Peyer's patch (tissue), 4 donors: ENCODE measurements at regions not wholly inside any gene's neighbourhood (a gene's known extent, or its start where the extent isn't known, plus 50 kb on each side); places are given as distances from the start of the nearest gene placed in this dataset.
"Not testable (repeated sequence)": the region's sequence is repeated elsewhere in the genome, so short reads cannot be mapped to it uniquely, and the experiment has no call there.

Source experiments
- DNase-seq, 3 donors: peaks; one replicate each; pipeline ENCODE4 v3.0.0-alpha.2; 2017 to 2019
- H3K27ac ChIP-seq, 4 donors: fragments of 200-600 bp; sonication (generic); one replicate each; pipeline ENCODE4 v1.5.1; 2016 to 2019
- H3K27me3 ChIP-seq, 2 donors: fragments of 200-600 bp; sonication (generic); one replicate each; pipeline ENCODE4 v1.5.1; 2019
- H3K36me3 ChIP-seq, 3 donors: fragments of 200-600 bp; sonication (generic); one replicate each; pipeline ENCODE4 v1.5.1; 2016 to 2019
- H3K4me1 ChIP-seq, 4 donors: fragments of 200-600 bp; sonication (generic); one replicate each; pipeline ENCODE4 v1.5.1; 2016 to 2019
- H3K4me3 ChIP-seq, 4 donors: fragments of 200-600 bp; sonication (generic); 1 replicate in 3 of 4; 2 replicates in 1 of 4; pipeline ENCODE4 v1.5.1; 2016 to 2019; ENCODE audit warnings: mild to moderate bottlenecking in 1 of 4
- H3K9me3 ChIP-seq, 4 donors: fragments of 200-600 bp; sonication (generic); one replicate each; pipeline ENCODE4 v1.5.1; 2016 to 2019; ENCODE audit warnings: mild to moderate bottlenecking in 1 of 4
- CTCF ChIP-seq, 6 experiments: fragments of 450-650 bp in 4 of 6; fragments of 200-600 bp in 2 of 6; sonication (generic) in 1 of 6; IDR thresholded peaks; one replicate each; pipeline ENCODE4 v1.5.1; 2017 to 2019; ENCODE audit warnings: antibody characterized with exemption in 6 of 6, mild to moderate bottlenecking in 3 of 6, moderate library complexity in 1 of 6
- POLR2A ChIP-seq, 2 donors: fragments of 450-650 bp; IDR thresholded peaks; one replicate each; pipeline ENCODE4 v1.5.1; 2017; ENCODE audit warnings: antibody characterized with exemption in 2 of 2, mild to moderate bottlenecking in 2 of 2, moderate library complexity in 2 of 2

GRCh38 chr9:7443541-7443940, 356.0 kb downstream of the DMAC1 start:
- no peaks in the 10 kb centered on the region for H3K27me3 ChIP-seq

GRCh38 chr9:7439355-7439995, 360.1 kb downstream of the DMAC1 start:
- H3K36me3 ChIP-seq = no peaks in the 10 kb centered on the region
- TF ChIP-seq CTCF (IDR thresholded peaks at IDR 0.05) (no peak), POLR2A (IDR thresholded peaks at IDR 0.05) (no peak)
- no peaks in the 10 kb centered on the region for H3K4me1 ChIP-seq
- no peak overlapping the region for H3K4me3 ChIP-seq
- no peaks in the 10 kb centered on the region for H3K27me3 ChIP-seq
- no peak overlapping the region for H3K27ac ChIP-seq
- no peaks in the 10 kb centered on the region for H3K9me3 ChIP-seq
- DNase-seq = no peak

More at GRCh38 chr9:7443541-7443940, 356.0 kb downstream of the DMAC1 start:
- H3K4me1 ChIP-seq = no peaks in the 10 kb centered on the region
- no peak for DNase-seq
- H3K9me3 ChIP-seq = no peaks in the 10 kb centered on the region
- H3K4me3 ChIP-seq = no peak overlapping the region
- no peak for TF ChIP-seq POLR2A (IDR thresholded peaks at IDR 0.05)
- TF ChIP-seq CTCF (IDR thresholded peaks at IDR 0.05) = no peak
- H3K27ac ChIP-seq = no peak overlapping the region
- H3K36me3 ChIP-seq = no peaks in the 10 kb centered on the region

GRCh38 chr9:7436754-7437153, 362.8 kb downstream of the DMAC1 start:
- no peak for DNase-seq
- H3K27ac ChIP-seq = no peak overlapping the region
- TF ChIP-seq POLR2A (IDR thresholded peaks at IDR 0.05) (no peak), CTCF (IDR thresholded peaks at IDR 0.05) (no peak)
- no peaks in the 10 kb centered on the region for H3K4me1 ChIP-seq
- H3K4me3 ChIP-seq = no peak overlapping the region
- H3K36me3 ChIP-seq = no peaks in the 10 kb centered on the region
- H3K9me3 ChIP-seq = no peaks in the 10 kb centered on the region
- no peaks in the 10 kb centered on the region for H3K27me3 ChIP-seq

- Histone ChIP-seq H3K9me3 (no peaks in the 10 kb centered on the region), H3K4me3 (no peak overlapping the region), H3K27ac (no peak overlapping the region), H3K36me3 (no peaks in the 10 kb centered on the region), H3K4me1 (no peaks in the 10 kb centered on the region), H3K27me3 (no peaks in the 10 kb centered on the region)
- no peak for DNase-seq
- TF ChIP-seq CTCF (IDR thresholded peaks at IDR 0.05) = no peak
- no peak for TF ChIP-seq POLR2A (IDR thresholded peaks at IDR 0.05)
Observed at GRCh38 chr9:7433508-7434292, 365.9 kb downstream of the DMAC1 start.

- H3K27ac ChIP-seq = no peak overlapping the region
- DNase-seq = no peak
- H3K36me3 ChIP-seq = no peaks in the 10 kb centered on the region
- no peaks in the 10 kb centered on the region for H3K9me3 ChIP-seq
- no peak for TF ChIP-seq CTCF (IDR thresholded peaks at IDR 0.05)
- H3K4me3 ChIP-seq = no peak overlapping the region
- H3K27me3 ChIP-seq = no peaks in the 10 kb centered on the region
- H3K4me1 ChIP-seq = no peaks in the 10 kb centered on the region
Observed at GRCh38 chr9:7432989-7433388, 366.6 kb downstream of the DMAC1 start.

GRCh38 chr9:7417397-7417796, 382.2 kb downstream of the DMAC1 start:
- not testable (repeated sequence) for H3K27ac ChIP-seq, H3K4me1 ChIP-seq, DNase-seq, H3K36me3 ChIP-seq, H3K27me3 ChIP-seq, H3K4me3 ChIP-seq, H3K9me3 ChIP-seq
